ENCODE measurements at regions not wholly inside any gene's neighbourhood (a gene's known extent, or its start where the extent isn't known, plus 50 kb on each side); places are given as distances from the start of the nearest gene placed in this dataset.

DNA sequence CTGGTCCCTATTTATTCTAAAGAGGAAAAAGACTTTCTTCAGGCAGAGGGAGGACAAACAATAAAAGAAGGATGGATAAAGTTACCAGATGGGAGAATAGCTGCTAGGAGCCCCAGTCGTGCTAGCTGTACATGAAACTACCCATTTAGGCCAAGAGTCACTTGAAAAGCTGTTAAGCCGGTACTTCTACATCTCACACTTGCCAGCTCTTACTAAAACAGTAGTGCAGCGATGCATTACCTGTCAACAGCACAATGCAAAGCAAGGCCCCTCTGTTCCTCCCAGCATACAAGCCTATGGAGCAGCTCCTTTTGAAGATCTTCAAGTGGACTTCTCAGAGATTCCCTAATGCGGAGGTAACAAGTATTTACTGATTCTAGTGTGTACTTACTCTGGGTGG lies 1138.8 kb downstream of the ARAP2 start:
- Histone ChIP-seq H3K4me2 (ENCODE audit: low read length) (no peak overlapping the region), H2AFZ (ENCODE audit: low read length) (no peak overlapping the region)
- DNase-seq (ENCODE audit: low spot score), result no peak

DNA sequence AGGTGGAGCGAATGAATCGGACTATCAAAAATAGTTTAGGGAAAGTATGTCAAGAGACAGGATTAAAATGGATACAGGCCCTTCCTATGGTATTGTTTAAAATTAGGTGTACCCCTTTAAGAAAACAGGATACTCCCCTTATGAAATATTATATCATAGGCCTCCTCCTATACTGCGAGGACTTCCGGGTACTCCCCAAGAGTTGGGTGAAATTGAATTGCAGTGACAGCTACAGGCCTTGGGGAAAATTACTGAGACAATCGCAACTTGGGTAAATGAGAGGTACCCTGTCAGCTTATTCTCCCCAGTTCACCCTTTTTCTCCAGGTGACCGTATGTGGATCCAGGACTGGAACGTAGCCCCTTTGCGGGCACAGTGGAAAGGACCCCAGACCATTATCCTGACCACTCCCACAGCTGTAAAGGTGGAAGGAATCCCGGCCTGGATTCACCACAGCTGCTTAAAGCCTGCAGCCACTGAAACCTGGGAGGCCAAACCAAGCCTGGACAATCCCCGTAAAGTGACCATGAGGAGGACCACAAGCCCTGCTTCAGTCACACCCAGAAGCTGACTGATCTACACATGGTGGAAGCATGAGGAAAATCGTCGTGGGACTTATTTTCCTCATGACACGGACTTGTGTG lies 1138.1 kb downstream of the ARAP2 start:
- Histone ChIP-seq H3K79me2 (ENCODE audit: insufficient read depth, low read depth, low read length) (no peaks in the 10 kb centered on the region), H3K36me3 (ENCODE audit: insufficient read depth, low read length) (no peaks in the 10 kb centered on the region), H2AFZ (ENCODE audit: low read length) (no peak overlapping the region), H3K9me2 (ENCODE audit: insufficient read depth, low read length) (no peaks in the 10 kb centered on the region), H3K4me2 (ENCODE audit: low read length) (no peak overlapping the region), H4K20me1 (ENCODE audit: insufficient read depth, low read length) (no peaks in the 10 kb centered on the region), H3K4me1 (ENCODE audit: insufficient read depth, low read length, poor library complexity, severe bottlenecking) (no peaks in the 10 kb centered on the region), H3K4me3 (ENCODE audit: low read depth, low read length, poor library complexity, severe bottlenecking) (no peak overlapping the region), H3K9me3 (ENCODE audit: low read length) (no peaks in the 10 kb centered on the region), H3K27ac (ENCODE audit: low read depth, low read length, poor library complexity, severe bottlenecking) (no peak overlapping the region)
- TF ChIP-seq, protein P1, sequence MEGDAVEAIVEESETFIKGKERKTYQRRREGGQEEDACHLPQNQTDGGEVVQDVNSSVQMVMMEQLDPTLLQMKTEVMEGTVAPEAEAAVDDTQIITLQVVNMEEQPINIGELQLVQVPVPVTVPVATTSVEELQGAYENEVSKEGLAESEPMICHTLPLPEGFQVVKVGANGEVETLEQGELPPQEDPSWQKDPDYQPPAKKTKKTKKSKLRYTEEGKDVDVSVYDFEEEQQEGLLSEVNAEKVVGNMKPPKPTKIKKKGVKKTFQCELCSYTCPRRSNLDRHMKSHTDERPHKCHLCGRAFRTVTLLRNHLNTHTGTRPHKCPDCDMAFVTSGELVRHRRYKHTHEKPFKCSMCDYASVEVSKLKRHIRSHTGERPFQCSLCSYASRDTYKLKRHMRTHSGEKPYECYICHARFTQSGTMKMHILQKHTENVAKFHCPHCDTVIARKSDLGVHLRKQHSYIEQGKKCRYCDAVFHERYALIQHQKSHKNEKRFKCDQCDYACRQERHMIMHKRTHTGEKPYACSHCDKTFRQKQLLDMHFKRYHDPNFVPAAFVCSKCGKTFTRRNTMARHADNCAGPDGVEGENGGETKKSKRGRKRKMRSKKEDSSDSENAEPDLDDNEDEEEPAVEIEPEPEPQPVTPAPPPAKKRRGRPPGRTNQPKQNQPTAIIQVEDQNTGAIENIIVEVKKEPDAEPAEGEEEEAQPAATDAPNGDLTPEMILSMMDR (conservative IDR thresholded peaks at IDR 0.05; ENCODE audit: low read length), result no peak
- TF ChIP-seq EZH2phosphoT487 (IDR thresholded peaks at IDR 0.05; ENCODE audit: borderline replicate concordance, low read depth, low read length), result no peak
- ChIA-PET CTCF (ENCODE audit: unreplicated experiment) (no interaction called here), POLR2A (no interaction called here)
- DNase-seq (ENCODE audit: low spot score), result no peak
- intact Hi-C loops (cut with micrococcal nuclease; ENCODE audit: unreplicated experiment), result no loop called here
- no TSS peak for BruUV-seq (replicated peaks)

More for the DNA sequence above, 1138.8 kb downstream of the ARAP2 start:
- BruUV-seq (replicated peaks), result no TSS peak
- intact Hi-C loops (cut with micrococcal nuclease; ENCODE audit: unreplicated experiment), result no loop called here
- Histone ChIP-seq H3K9me3 (ENCODE audit: low read length) (no peaks in the 10 kb centered on the region), H3K4me1 (ENCODE audit: insufficient read depth, low read length, poor library complexity, severe bottlenecking) (no peaks in the 10 kb centered on the region), H3K4me3 (ENCODE audit: low read depth, low read length, poor library complexity, severe bottlenecking) (no peak overlapping the region), H3K9me2 (ENCODE audit: insufficient read depth, low read length) (no peaks in the 10 kb centered on the region), H4K20me1 (ENCODE audit: insufficient read depth, low read length) (no peaks in the 10 kb centered on the region), H3K36me3 (ENCODE audit: insufficient read depth, low read length) (no peaks in the 10 kb centered on the region), H3K27ac (ENCODE audit: low read depth, low read length, poor library complexity, severe bottlenecking) (no peak overlapping the region), H3K79me2 (ENCODE audit: insufficient read depth, low read depth, low read length) (no peaks in the 10 kb centered on the region)
- ChIA-PET POLR2A (no interaction called here), CTCF (ENCODE audit: unreplicated experiment) (no interaction called here)
- no peak for TF ChIP-seq EZH2phosphoT487 (IDR thresholded peaks at IDR 0.05; ENCODE audit: borderline replicate concordance, low read depth, low read length)
- TF ChIP-seq, protein P1 (conservative IDR thresholded peaks at IDR 0.05; ENCODE audit: low read length), result no peak

DNA sequence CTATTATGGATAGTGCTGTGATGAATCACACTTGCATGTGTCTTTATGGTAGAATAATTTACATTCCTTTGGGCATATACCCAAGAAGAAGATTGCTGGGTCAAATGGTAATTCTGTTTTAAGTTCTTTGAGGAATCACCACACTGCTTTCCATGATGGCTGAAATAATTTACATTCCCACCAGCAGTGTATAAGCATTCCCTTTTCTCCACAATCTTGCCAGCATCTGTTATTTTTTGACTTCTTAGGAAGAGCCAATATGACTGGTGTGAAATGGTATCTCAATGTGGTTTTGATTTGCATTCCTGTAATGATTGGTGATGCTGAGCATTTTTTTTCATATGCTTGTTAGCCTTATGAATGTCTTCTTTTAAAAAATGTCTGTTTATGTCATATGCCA lies 1120.2 kb downstream of the ARAP2 start:
- no peak overlapping the region for H3K27ac ChIP-seq (ENCODE audit: low read depth, low read length, poor library complexity, severe bottlenecking)
- no TSS peak for BruUV-seq (replicated peaks)
- no peak overlapping the region for H3K4me3 ChIP-seq (ENCODE audit: low read depth, low read length, poor library complexity, severe bottlenecking)
- no peaks in the 10 kb centered on the region for H3K9me2 ChIP-seq (ENCODE audit: insufficient read depth, low read length)
- ChIA-PET CTCF (ENCODE audit: unreplicated experiment) (no interaction called here), POLR2A (no interaction called here)
- no peaks in the 10 kb centered on the region for H3K79me2 ChIP-seq (ENCODE audit: insufficient read depth, low read depth, low read length)
- no peak for DNase-seq (ENCODE audit: low spot score)
- H3K36me3 ChIP-seq (ENCODE audit: insufficient read depth, low read length), result no peaks in the 10 kb centered on the region
- H4K20me1 ChIP-seq (ENCODE audit: insufficient read depth, low read length), result no peaks in the 10 kb centered on the region
- H2AFZ ChIP-seq (ENCODE audit: low read length), result no peak overlapping the region
- intact Hi-C loops (cut with micrococcal nuclease; ENCODE audit: unreplicated experiment), result no loop called here
- TF ChIP-seq EZH2phosphoT487 (IDR thresholded peaks at IDR 0.05; ENCODE audit: borderline replicate concordance, low read depth, low read length), result no peak
- TF ChIP-seq, protein P1 (conservative IDR thresholded peaks at IDR 0.05; ENCODE audit: low read length), result no peak
- H3K4me2 ChIP-seq (ENCODE audit: low read length), result no peak overlapping the region
- no peaks in the 10 kb centered on the region for H3K9me3 ChIP-seq (ENCODE audit: low read length)
- no peaks in the 10 kb centered on the region for H3K4me1 ChIP-seq (ENCODE audit: insufficient read depth, low read length, poor library complexity, severe bottlenecking)
